OCI-LY3 (cell line): ENCODE measurements at regions not wholly inside any gene's neighbourhood (a gene's known extent, or its start where the extent isn't known, plus 50 kb on each side); places are given as distances from the start of the nearest gene placed in this dataset.

ENCODE experiments used
- H2AFZ ChIP-seq: fragments of 200-600, 300-600 bp; shearing (Covaris generic); 2 replicates; pipeline ENCODE4 v1.6.0; 2014; ENCODE audit warnings: antibody characterized with exemption, low read depth, low read length
- H3K27ac ChIP-seq: fragments of 200-600, 300-600 bp; sonication (generic); 2 replicates; pipeline ENCODE4 v1.5.1; 2014; ENCODE audit warnings: mild to moderate bottlenecking, low read length, moderate library complexity, mixed read lengths
- H3K27me3 ChIP-seq: fragments of 200-600, 300-600 bp; sonication (generic); 2 replicates; pipeline ENCODE4 v1.6.1; 2014; ENCODE audit warnings: low read depth, low read length, mixed read lengths
- H3K36me3 ChIP-seq: fragments of 200-600, 300-600 bp; sonication (generic); replicated peaks from 2 replicates; pipeline ENCODE3; 2014; ENCODE audit warnings: low read depth, low read length, mixed read lengths
- H3K4me1 ChIP-seq: fragments of 300-600, 200-600 bp; sonication (generic); 2 replicates; pipeline ENCODE4 v1.6.1; 2014; ENCODE audit warnings: low read length, mixed read lengths
- H3K4me2 ChIP-seq: fragments of 200-600, 300-600 bp; sonication (generic); 2 replicates; pipeline ENCODE4 v1.6.1; 2014; ENCODE audit warnings: low read length, mixed read lengths
- H3K4me3 ChIP-seq: fragments of 300-600, 200-600 bp; sonication (generic); 2 replicates; pipeline ENCODE4 v1.5.1; 2014; ENCODE audit warnings: antibody characterized with exemption, mild to moderate bottlenecking, low read length, moderate library complexity
- H3K79me2 ChIP-seq: fragments of 300-600, 200-600 bp; shearing (Covaris generic); 2 replicates; pipeline ENCODE4 v1.6.1; 2014; ENCODE audit warnings: mild to moderate bottlenecking, low read length, mixed read lengths
- H3K9ac ChIP-seq: fragments of 300-600, 200-600 bp; shearing (Covaris generic); 2 replicates; pipeline ENCODE4 v1.6.0; 2014; ENCODE audit warnings: mild to moderate bottlenecking, low read length, moderate library complexity
- H3K9me3 ChIP-seq: fragments of 200-600, 300-600 bp; shearing (Covaris generic); 2 replicates; pipeline ENCODE4 v1.6.1; 2014; ENCODE audit warnings: low read length, mixed read lengths; ENCODE audit not compliant: insufficient read depth
- H4K20me1 ChIP-seq: fragments of 200-600, 300-600 bp; sonication (generic); 2 replicates; pipeline ENCODE4 v1.6.1; 2016; ENCODE audit warnings: low read length, mixed read lengths; ENCODE audit not compliant: insufficient read depth
- EZH2phosphoT487 ChIP-seq: fragments of 200-600 bp; shearing (Covaris generic); IDR thresholded peaks from 2 replicates; pipeline ENCODE4 v1.6.1; 2018; ENCODE audit warnings: antibody characterized with exemption, mixed run types, low read depth
- TF ChIP-seq, protein P1 (sequence below): fragments of 200-600, 300-600 bp; sonication (generic); IDR thresholded peaks from 2 replicates; pipeline ENCODE4 v1.5.1; 2014; ENCODE audit warnings: antibody characterized with exemption, low read length, low read depth

- TF ChIP-seq, protein P1, sequence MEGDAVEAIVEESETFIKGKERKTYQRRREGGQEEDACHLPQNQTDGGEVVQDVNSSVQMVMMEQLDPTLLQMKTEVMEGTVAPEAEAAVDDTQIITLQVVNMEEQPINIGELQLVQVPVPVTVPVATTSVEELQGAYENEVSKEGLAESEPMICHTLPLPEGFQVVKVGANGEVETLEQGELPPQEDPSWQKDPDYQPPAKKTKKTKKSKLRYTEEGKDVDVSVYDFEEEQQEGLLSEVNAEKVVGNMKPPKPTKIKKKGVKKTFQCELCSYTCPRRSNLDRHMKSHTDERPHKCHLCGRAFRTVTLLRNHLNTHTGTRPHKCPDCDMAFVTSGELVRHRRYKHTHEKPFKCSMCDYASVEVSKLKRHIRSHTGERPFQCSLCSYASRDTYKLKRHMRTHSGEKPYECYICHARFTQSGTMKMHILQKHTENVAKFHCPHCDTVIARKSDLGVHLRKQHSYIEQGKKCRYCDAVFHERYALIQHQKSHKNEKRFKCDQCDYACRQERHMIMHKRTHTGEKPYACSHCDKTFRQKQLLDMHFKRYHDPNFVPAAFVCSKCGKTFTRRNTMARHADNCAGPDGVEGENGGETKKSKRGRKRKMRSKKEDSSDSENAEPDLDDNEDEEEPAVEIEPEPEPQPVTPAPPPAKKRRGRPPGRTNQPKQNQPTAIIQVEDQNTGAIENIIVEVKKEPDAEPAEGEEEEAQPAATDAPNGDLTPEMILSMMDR: no peak
- TF ChIP-seq EZH2phosphoT487: no peak
- Histone ChIP-seq H3K4me3 (no peak overlapping the region), H3K27ac (no peak overlapping the region), H4K20me1 (no peaks in the 10 kb centered on the region), H3K4me1 (no peaks in the 10 kb centered on the region), H3K79me2 (no peaks in the 10 kb centered on the region), H3K36me3 (no peaks in the 10 kb centered on the region), H3K9me3 (no peaks in the 10 kb centered on the region), H3K4me2 (no peak overlapping the region), H3K9ac (no peak overlapping the region), H2AFZ (no peak overlapping the region), H3K27me3 (no peaks in the 10 kb centered on the region)
These were observed 1349.8 kb upstream of the RAG2 start for GRCh38 chr11:37947821-37948220.

DNA sequence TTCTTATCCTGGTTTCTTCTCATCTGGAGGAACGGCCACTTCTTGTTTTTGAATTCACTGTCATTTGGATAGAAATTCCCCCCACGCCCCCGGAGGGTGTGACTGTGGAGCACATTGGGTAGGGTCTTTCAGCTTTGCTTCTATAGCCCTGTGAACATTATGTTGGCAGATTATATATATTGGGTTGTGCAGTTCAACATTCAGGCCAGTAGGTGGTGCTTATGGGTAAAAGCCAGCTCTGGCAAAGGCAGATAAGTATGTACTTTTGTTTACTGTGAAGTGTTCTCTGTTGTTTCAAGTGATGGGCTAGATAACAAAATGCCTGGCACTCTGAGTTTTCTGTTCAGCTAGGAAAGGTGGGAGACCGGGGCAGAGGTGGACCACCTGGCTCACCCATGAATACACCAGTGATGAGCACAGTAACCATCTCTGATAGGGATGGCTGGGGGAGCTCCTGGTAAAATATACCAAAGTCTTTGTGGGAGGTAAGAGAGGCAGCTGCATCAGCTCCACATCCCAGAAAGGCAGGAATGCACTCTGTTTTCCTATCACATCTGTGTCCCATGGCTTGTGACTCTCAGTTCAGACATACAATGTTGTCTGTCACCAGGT is 1348.2 kb upstream of the RAG2 start:
- Histone ChIP-seq H3K4me3 (no peak overlapping the region), H3K27me3 (no peaks in the 10 kb centered on the region), H3K79me2 (no peaks in the 10 kb centered on the region), H3K4me1 (no peaks in the 10 kb centered on the region), H2AFZ (no peak overlapping the region), H3K36me3 (no peaks in the 10 kb centered on the region), H4K20me1 (no peaks in the 10 kb centered on the region), H3K9me3 (no peaks in the 10 kb centered on the region), H3K4me2 (no peak overlapping the region), H3K9ac (no peak overlapping the region), H3K27ac (no peak overlapping the region)
- no peak for TF ChIP-seq EZH2phosphoT487
- TF ChIP-seq, protein P1: peak; percentile 69

GRCh38 chr11:37942081-37942480 is 1344.0 kb upstream of the RAG2 start:
- H2AFZ ChIP-seq: no peak overlapping the region
- TF ChIP-seq EZH2phosphoT487: no peak
- TF ChIP-seq, protein P1: no peak
- H3K4me3 ChIP-seq: no peak overlapping the region
- no peaks in the 10 kb centered on the region for H3K9me3 ChIP-seq
- no peaks in the 10 kb centered on the region for H4K20me1 ChIP-seq
- no peak overlapping the region for H3K9ac ChIP-seq
- H3K27ac ChIP-seq: no peak overlapping the region
- H3K4me2 ChIP-seq: no peak overlapping the region
- H3K79me2 ChIP-seq: no peaks in the 10 kb centered on the region
- no peaks in the 10 kb centered on the region for H3K36me3 ChIP-seq
- H3K4me1 ChIP-seq: no peaks in the 10 kb centered on the region
- H3K27me3 ChIP-seq: no peaks in the 10 kb centered on the region

GRCh38 chr11:37929100-37929653 is 1331.1 kb upstream of the RAG2 start:
- Histone ChIP-seq H3K79me2 (no peaks in the 10 kb centered on the region), H3K4me2 (no peak overlapping the region), H3K27ac (no peak overlapping the region), H3K4me1 (no peaks in the 10 kb centered on the region), H3K9me3 (no peaks in the 10 kb centered on the region), H4K20me1 (no peaks in the 10 kb centered on the region), H2AFZ (no peak overlapping the region), H3K36me3 (no peaks in the 10 kb centered on the region), H3K27me3 (no peaks in the 10 kb centered on the region), H3K4me3 (no peak overlapping the region), H3K9ac (no peak overlapping the region)
- TF ChIP-seq, protein P1: no peak
- no peak for TF ChIP-seq EZH2phosphoT487
